Stimulated activated CD4-positive, alpha-beta T cell treated with anti-CD3 and anti-CD28 coated beads, Interleukin-1b, Interleukin-23, amount 100 ng/mL, for 48 hours (primary cell): ENCODE measurements at regions not wholly inside any gene's neighbourhood (a gene's known extent, or its start where the extent isn't known, plus 50 kb on each side); places are given as distances from the start of the nearest gene placed in this dataset.

Source experiments
- DNase-seq: peaks from one replicate; pipeline ENCODE4 v3.0.0-alpha.2; 2020

DNA sequence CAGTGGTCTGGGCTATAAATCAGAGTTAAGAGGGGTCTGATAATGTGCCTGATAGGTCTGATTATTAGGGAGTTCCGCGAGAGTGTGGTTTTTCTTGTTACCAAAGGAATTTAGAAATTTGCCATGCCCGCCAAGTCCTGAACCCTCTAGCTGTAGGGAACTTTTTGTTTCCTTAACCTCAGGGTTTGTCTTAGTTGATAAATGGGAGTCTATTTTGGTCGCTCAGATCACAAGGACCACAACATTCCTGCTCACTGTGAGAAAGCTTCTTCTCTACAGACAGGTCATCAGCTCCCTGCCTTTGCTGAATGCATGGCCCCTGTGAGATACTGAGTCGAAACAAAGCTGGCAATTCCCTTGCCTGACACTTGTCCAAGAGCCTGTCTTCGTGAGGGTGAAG lies 497.8 kb downstream of the HS3ST4 start:
- no peak for DNase-seq

DNA sequence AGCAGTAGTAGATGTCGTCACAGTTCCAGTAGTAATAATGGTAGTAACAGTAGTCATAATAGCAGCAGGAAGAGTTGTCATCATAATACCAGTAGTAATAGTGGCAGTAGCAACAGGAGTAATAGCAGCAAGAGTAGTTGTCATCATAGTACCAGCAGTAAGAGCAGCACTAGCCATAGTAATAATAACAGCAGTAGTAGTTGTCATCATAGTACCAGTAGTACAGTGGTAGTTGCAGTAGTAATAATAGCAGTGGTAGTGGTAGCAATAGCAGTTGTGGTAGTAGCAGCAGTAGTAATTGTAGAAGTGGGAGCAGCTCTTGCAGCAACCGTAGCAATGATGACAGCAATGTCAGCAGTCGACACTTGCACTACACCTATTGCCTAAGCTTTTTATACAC lies 502.8 kb downstream of the HS3ST4 start:
- no peak for DNase-seq

DNA sequence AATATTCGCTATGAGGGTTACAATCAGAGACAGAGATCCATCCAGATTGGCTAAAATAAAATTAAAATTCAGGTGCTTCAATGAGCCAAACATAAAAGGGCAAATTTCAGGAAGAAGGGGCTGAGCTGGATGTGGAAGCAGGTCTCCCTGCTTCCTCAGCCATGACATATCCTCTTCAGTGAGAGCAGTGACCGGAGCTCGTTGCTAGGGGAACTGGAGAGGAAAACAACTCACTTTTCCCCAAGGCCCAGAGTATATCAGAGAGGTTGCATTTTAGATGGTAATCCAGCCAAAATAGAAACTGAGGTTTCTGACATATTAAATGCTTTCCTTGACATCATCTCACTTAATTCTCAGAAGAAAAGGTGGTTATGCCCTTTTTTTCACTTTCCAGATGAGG lies 503.5 kb downstream of the HS3ST4 start:
- no peak for DNase-seq

DNA sequence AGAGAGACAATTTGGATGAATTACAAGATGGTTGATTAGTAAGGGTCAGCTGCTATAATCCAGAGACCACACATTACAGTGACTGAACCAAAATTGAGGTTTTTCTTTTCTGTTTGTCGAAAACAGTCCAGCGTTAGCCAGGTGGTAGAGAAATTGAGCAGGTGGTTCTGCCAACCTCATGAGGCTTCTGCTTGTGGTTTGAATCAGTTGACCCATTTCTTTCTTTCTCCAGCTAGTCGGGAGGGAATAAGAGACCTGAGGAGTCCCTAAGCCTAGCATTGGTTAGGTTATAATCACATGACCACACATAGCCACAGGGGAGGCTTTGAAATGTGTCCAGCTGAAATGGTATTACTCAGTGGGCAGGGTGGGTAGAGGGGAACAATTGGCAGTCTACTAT lies 504.6 kb downstream of the HS3ST4 start:
- no peak for DNase-seq

DNA sequence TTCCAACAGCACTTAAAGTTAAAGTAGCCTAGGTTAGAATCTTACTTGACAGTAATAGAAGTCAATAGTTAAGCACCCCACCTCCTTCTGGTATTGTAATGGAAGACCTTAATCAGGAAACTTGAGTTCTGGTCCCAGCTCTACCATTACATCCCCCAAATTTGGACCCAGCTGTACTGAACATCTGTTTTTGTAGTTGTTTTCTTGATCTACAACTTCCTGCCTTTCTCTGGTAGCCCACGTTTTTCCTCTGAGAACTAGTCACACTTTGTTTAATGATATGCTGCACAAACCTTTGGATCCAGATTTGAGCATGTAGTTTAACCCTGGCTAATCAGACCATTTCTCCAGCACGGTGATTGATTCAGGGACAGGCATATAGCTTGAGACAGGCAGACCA lies 505.0 kb downstream of the HS3ST4 start:
- DNase-seq = no peak

DNA sequence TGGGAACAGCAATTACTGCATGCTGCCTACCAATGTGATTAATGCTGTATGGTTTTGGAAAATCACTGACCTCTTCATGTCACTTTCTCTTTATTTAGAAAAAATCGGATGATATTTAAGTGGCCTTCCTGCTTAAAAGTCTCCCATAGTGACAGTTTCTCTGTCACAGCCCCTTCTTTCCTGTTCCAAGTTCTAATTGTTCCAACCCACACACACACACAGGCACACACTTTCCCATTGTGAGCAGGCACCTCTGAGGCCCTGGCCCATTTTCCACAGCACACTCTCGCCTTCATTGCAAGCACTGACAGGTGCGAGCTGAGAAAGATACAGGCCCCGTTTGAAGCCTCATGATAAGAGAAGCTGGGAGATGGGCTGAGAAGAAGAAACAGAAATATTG lies 505.9 kb downstream of the HS3ST4 start:
- DNase-seq = no peak

DNA sequence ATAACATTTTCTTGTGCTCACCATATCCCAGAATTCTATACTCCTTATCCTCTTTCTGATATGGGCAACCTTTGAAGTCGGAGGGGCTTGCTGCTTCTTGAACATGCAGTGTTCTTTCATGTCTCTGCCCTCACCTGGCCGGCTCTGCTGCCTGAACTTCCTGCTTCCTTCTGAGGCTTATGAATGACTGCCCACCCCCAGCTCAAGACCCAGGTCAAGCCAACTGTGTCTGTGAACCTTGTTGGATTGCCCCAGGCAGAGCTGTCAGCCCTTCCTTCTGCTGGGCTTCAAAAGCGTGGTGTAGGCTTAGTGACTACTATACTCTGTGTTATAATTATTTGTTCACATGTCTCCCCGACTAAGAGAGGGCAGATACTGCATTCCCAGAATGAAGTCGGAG lies 506.5 kb downstream of the HS3ST4 start:
- DNase-seq = no peak

DNA sequence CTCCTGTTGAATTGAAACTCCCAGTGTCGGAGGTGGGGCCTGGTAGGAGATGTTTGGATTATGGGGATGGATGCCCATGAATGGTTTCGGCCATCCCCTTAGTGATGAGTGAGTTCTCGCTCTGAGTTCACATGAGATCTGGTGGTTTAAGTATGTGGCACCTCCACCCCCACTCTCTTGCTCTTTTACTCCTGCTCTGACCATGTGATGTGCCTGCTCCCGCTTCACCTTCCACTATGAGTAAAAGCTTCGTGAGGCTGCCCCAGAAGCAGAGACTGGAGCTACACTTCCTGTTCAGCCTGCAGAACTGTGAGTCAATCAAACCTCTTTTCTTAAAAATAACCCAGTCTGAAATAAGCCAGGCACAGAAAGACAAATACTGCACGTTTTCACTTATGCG lies 512.4 kb downstream of the HS3ST4 start:
- DNase-seq = peak; percentile 20

DNA sequence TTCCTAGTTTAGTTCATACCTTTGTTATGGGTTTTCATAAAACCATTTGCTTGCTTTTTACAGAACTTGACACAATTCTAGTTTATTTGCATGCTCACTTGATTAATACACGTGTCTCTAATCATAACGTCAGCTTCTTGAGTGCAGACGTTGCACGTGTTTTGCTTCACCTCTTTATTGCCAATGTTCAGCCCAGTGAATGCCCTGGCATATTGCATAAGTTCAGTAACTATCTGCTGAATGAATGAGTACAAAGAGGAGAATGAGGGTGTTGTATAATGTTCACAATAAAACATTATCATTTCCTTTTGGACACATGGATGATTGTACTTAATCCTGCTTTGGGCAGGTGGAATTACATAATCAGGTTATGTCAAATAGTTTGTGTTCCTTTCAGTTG lies 519.8 kb downstream of the HS3ST4 start:
- no peak for DNase-seq

DNA sequence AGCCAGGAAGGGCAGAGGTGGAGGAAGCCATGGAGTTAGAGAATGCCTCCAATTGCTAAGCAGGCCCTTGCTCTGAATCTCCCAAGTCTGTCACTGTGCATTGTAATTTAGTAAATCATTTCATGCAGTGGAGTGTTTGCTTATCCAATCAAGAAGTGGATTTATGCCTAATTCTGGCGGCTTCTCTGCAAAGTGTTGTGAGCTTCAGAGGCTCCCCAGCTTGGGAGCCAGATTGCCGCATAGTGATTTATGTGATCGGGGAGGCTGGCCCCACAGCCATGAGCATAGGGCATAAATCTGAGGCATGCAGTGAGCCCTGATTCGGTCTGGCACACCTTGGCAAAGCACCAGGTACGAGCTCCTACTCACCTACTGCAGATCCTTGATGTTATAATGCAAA lies 520.8 kb downstream of the HS3ST4 start:
- no peak for DNase-seq

DNA sequence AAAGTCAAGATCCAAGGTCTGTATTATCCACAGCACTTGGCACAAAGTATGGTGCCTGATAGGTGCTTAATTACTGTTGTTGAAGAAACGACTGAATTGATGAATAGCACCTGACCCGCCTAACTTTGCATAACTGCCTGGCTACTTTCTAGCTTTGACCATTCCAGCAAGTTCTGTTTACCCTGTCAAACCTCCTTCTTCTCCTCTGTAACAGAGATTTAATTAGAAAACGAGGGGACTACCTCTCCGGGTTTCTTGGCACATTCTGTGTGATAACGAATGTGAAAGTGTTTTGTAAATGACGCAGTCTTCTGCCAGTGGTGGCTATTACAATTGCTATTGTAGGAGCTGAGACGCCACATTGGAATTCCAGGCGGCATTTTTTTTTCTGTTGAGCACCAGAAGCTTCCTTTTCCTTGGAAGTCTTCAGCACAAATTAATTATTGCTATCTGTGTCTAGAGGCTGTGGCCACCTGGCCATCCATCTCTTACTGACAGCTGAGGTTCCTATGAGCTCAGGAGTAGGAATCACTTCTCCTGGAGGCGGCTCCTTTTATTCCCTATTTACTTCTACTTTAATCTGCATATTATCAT lies 522.9 kb downstream of the HS3ST4 start:
- DNase-seq = no peak

DNA sequence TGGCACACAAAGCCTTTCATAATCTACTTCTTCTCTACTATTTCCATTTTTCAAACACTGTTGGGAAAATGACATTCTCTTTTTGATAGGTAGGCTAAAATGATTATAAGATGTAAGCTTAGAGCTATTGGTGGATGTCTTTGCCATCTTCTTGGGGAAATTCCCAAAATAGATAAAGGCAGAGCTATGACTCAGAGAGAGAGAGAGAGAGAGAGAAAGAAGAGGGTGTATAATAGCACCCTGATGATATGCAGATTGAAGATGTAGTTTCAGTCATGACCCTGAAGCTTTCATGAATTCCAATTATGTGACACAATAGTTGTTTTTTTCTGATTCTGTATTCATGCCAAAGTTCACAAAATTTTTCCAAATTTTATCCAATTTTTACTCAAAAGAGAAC lies 529.1 kb downstream of the HS3ST4 start:
- DNase-seq = no peak

DNA sequence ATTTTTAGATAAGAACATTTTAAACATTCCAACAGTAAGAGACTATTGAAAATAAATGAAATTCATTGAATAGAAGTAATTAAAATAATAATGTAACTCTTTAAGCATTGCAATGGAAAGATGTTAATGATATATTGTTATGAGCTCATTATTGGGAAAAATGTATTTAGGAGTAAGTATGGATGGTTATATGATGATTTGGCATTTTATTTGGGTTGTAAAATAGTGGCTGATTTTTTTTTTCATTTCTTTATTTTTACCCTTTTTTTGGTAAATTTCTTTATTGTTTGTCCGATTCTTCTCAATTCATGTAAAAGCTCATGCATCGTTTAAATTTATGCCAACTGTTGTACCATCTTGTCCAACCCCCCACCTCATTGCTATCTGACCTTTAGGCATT lies 539.9 kb downstream of the HS3ST4 start:
- no peak for DNase-seq

DNA sequence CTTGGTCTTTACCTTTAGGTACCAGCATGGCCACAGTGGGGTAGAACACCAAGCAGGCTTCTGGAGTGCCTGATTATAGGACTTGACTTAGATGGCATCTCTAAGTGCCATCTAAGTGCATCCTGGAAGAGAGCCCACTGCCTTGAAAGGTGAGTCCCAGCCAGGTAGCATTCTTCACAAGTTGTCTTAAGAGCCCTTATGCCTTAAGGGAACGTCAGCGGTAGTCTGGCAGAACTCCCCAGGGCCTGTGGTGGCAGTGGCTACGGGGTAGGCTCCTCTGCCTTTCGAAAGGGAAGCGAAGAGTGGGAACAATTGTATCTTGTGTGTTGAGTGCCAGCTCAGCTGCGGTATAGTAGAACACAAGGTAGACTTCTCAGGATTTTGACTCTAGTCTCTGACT lies 549.0 kb downstream of the HS3ST4 start:
- no peak for DNase-seq

DNA sequence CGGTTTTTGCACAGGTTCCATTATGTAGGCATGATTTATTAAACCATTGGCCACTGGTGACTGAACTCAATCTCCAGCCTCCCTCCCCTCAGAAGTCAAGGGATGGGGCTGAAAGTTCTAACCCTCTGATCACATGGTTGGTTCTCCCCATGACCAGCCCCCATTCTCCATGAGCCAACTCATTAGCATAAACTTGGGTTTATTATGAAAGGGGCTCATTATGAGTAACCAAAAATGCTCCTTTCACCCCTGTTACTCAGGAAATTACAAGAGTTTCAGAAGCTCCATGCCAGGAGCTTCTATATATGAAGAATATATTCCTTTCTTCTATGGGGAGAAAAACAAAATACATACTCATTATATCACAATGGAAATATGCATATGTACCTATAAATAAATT lies 555.3 kb downstream of the HS3ST4 start:
- DNase-seq = no peak

DNA sequence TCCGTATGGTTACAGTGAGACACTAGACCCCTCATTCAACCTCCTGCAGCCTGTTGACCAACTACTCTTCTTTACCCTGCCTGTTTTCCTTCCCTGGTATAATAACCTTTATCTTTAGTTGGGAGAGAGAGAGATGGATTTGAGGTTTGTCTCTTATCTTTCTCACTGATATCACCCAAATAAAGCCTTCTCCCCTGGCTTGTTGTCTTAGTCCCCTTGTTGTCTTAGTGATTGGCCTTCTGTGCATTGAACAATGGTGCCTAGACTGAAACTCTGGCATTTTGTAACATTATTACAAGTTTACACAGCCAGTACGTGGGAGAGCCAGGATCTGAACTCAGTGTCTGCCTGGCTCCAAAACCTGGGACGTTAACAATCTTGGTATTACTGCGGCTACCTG lies 560.8 kb downstream of the HS3ST4 start:
- no peak for DNase-seq

DNA sequence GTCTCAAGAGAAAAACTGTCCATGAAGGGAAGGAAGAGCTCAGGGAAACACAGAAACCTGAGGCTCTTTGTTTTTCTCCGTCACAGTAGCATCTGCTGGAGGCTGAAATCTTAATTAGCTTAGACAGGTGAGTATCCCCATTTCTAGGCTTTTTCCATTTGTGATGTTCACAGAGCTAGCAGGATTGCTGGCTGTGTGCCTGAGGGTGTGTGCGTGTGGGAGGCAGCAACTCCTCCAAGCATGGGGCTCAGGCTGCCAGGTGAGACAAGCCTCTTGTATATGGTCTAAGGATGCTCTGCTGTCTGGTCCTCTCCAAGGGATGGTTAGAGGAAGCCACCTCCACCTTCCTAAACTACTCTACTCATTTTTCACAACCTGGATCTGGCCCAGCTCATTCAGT lies 569.9 kb downstream of the HS3ST4 start:
- no peak for DNase-seq

DNA sequence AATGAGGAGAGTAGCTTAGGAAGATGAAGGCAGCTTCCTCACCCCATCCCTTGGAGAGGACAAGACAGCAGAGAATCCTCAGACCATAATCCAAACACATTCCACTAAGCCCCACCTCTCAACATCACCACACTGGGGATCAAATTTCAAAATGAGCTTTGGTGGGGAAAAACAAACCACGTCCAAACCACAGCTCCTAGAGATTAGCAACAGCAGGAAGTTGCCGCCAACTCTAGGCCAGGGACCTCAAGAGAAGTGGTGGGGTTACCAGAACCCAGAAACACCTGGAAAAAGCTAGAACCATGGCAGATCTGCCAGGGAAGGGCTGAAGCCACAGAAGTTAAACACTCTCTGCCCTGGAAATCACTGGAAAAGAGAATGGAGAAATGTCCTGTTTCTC lies 571.6 kb downstream of the HS3ST4 start:
- no peak for DNase-seq

DNA sequence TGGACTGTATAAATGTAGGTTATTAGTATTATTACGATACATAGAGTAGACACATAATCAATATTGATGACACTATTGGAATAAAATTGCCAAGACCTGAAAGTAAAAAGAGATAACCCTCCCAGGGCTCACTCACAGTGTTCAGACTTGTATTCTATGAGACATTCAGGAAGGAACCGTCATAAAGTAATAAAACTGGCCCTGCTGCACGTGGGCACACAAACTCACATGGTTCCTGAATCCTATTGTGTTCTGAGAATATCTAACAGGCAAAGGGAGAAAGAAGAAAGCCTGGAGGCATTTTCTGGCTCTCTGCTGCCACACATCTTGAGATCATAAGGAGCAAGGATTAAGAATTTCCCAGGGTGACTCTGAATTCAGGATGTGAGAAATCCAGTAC lies 575.9 kb downstream of the HS3ST4 start:
- no peak for DNase-seq

DNA sequence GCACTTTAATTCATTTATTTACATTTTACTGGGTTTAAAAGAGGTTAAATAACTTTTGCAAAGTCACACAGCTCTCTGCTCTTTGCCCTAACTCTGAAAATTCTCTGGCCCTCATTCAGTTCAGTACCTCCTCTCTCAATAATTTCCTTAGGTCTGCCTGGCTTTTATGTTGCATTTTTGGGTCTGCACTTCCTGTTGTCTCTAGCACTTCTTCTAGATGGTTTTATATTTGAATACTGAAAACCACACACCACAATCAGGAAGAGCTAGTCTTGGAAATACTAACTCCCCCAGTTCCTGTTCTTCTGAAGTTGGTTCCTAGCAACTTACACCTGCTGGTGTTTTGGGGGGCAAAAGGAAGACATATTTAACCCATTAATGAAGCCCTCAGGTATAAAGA lies 577.9 kb downstream of the HS3ST4 start:
- no peak for DNase-seq

DNA sequence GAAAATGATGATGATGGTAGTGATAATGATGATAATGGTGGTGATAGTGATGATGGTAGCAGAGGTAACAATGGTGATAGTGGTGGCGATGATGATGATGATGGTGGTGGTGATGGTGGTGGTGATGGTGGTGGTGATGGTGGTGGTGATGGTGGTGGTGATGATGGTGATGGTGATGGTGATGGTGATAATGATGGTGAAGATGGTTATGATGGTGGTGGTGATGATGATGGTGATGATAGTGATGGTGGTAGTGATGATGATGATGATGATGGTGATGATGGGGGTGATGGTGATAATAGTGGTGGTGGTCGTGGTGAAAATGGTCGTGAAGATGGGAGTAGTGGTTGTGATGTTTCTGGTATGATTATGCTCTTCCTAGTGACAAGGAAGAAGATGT lies 581.8 kb downstream of the HS3ST4 start:
- DNase-seq = no peak

DNA sequence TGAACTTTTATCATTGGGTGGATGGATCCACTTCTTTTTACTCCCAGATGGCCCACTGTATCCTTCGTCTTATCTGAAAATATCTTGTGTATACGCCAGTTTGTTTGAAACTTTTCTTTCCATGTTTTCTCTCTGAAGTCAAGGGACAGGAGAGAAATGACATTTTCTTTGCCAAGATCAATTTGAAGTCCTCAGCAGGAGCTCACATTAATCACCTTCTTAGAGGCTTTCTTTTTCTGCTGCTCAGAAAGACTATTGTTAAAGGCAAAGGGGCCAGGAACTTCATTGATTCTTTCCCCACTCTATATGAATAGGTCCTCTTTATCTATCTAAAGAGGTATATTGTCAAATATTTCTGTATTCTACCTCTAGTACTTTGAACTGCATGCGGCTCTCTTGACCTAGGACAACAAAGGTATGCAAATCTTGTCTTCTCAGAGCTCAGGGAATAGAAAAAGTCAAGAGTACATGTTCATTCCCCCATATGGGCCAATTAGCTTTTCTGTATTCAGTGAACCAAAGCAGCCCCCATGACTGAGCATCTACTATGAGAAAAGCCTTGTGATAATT lies 583.3 kb downstream of the HS3ST4 start:
- no peak for DNase-seq

DNA sequence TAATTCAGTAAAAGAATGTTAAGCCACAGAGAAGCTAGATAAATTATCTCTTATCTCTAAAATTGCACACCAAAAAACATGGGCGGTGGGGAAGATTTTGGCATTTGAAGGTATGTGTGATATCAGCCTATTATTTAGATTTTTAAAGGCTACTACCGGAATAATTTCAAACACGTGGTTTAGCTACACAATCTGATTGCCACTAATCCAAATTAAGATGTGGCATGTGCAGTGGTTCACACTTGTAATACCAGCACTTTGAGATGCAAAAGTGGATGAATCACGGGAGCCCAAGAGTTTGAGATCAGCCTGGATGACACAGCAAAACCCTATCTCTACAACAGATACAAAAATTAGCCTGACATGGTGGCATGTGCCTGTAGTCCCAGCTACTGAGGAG lies 584.5 kb downstream of the HS3ST4 start:
- DNase-seq = no peak

DNA sequence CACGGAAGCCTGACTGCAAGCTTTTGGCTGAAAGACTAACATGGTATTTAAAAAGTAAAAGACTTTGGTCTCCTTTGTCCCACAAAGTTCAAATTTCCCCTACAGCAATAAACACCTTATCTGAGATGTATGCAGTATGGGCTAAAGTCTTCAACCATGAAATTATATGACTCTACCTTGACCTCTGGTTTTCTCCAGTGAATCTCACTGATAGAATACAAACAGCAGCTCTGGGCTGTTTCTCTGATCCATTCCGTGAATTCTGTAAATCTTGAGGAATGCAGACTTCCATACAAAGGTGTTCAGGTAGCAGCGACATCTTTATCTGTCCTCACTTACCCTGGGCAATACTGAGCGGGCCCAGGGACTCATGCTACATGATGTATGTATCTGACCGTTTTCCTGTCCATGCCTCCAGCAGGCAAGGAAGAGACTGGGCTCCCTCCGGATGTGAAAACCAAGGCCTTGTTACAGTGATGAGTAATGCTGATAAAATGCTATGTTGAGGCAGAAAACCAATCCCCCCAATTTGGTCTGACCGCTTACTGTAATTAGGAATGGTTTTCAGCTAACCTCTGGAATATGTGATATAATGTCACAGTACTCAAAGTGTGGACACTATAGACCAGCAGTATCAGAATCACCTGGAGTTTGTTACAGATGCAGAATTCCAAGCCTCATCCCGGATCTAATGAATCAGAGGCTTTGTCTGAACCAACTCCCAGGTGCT lies 589.8 kb downstream of the HS3ST4 start:
- DNase-seq = no peak
